ENCODE measurements at regions not wholly inside any gene's neighbourhood (a gene's known extent, or its start where the extent isn't known, plus 50 kb on each side); places are given as distances from the start of the nearest gene placed in this dataset.

DNA sequence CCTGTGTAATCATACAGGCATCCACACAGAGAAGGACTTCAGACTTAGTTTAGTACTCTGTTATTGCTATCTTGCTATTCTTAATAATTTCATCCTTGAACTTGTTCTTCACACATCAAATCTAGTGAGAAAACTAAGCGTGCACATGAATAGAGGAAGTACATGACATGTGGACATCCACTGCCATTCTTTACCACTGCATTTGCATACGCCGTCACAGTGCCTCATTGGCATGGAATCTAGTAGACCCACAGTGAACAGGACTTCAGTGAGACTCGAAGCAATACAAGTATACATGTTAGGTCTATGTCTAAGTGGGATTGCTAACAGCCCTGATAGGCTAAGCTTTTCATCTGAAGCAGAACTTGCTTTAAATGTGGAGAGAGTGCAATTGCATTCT lies 592.1 kb downstream of the TLE4 start:
- H3K4me3 ChIP-seq, result no peak overlapping the region
- TF ChIP-seq HMGXB4 (CRISPR knock-in tag; IDR thresholded peaks at IDR 0.05) (no peak), NFE2L1 (tag; IDR thresholded peaks at IDR 0.05; ENCODE audit: borderline replicate concordance, low read depth) (no peak), POLR3A (IDR thresholded peaks at IDR 0.05; ENCODE audit: borderline replicate concordance, extremely low read depth, insufficient read depth, insufficient read length) (no peak), TAF9B (IDR thresholded peaks at IDR 0.05; ENCODE audit: partially characterized antibody) (no peak), POLR2B (IDR thresholded peaks at IDR 0.05; ENCODE audit: low read depth, partially characterized antibody) (no peak), MTA3 (IDR thresholded peaks at IDR 0.05; ENCODE audit: borderline replicate concordance) (no peak), U2AF2 (optimal IDR thresholded peaks at IDR 0.05; ENCODE audit: low read depth, low read length) (no peak), ATF2 (CRISPR knock-in tag; IDR thresholded peaks at IDR 0.05) (no peak), NR1H2 (CRISPR knock-in tag; IDR thresholded peaks at IDR 0.05) (no peak)
- no peaks in the 10 kb centered on the region for H3K4me1 ChIP-seq (replicated peaks in 1 of 2; ENCODE audit: control insufficient read depth in 2 of 2, insufficient read depth in 2 of 2, low read length in 2 of 2)
- ATAC-seq (no peak), FAIRE-seq (no peak), DNase-seq (ENCODE audit: extremely low read depth in 1 of 4, low spot score in 3 of 4) (no peak)
- no peaks in the 10 kb centered on the region for H3K27me3 ChIP-seq (ENCODE audit: control insufficient read depth in 2 of 2, insufficient read depth in 2 of 2, low read length in 2 of 2)
- BruUV-seq (replicated peaks), result no TSS peak
- H3K4me2 ChIP-seq (ENCODE audit: insufficient read depth, low read length), result no peak overlapping the region
- ChIA-PET POLR2A (no interaction called here), CTCF (ENCODE audit: low intra/inter-chr PET ratio) (no interaction called here)
- no peak overlapping the region for H2AFZ ChIP-seq (ENCODE audit: low read depth, low read length)
- no peaks in the 10 kb centered on the region for H3K9me3 ChIP-seq (replicated peaks; ENCODE audit: control insufficient read depth, insufficient read depth, low read depth, low read length)
- H3K9me1 ChIP-seq (ENCODE audit: control insufficient read depth, insufficient read depth, low read length), result no peaks in the 10 kb centered on the region
- WGBS (ENCODE audit: insufficient coverage, low coverage, missing lambda C conversion rate), result 3% methylated on average over 4 of the region's 4 CpGs
- H3K27ac ChIP-seq (ENCODE audit: extremely low read depth, low read depth, low read length), result no peak overlapping the region
- no peaks in the 10 kb centered on the region for H3K79me2 ChIP-seq (ENCODE audit: control insufficient read depth, insufficient read depth, low read length)
- no peaks in the 10 kb centered on the region for H3K36me3 ChIP-seq (ENCODE audit: control insufficient read depth, insufficient read depth, low read length)
- no peaks in the 10 kb centered on the region for H4K20me1 ChIP-seq (replicated peaks; ENCODE audit: control insufficient read depth, insufficient read depth, low read length)
- intact Hi-C loops (cut with micrococcal nuclease) (no loop called here), in situ Hi-C loops (cut with MboI) (no loop called here)
- H3K9ac ChIP-seq (ENCODE audit: insufficient read depth in 1 of 2, low read depth in 2 of 2, low read length in 2 of 2), result no peak overlapping the region
